ENCODE measurements at regions not wholly inside any gene's neighbourhood (a gene's known extent, or its start where the extent isn't known, plus 50 kb on each side); places are given as distances from the start of the nearest gene placed in this dataset.

GRCh38 chr1:243950166-243950565 is 100.1 kb upstream of the AKT3 start:
- no peaks in the 10 kb centered on the region for H3K36me3 ChIP-seq (ENCODE audit: control insufficient read depth, insufficient read depth, low read length)
- DNase-seq (ENCODE audit: low read depth): peak; percentile 44

GRCh38 chr1:243946946-243947345 is 96.9 kb upstream of the AKT3 start:
- peak; percentile 10 for TF ChIP-seq CTCF (IDR thresholded peaks at IDR 0.05; ENCODE audit: insufficient read depth, low read length, severe bottlenecking)
- Histone ChIP-seq H3K27me3 (ENCODE audit: control insufficient read depth, insufficient read depth, low read length) (no peaks in the 10 kb centered on the region), H3K4me3 (ENCODE audit: low read depth, low read length) (no peak overlapping the region), H3K36me3 (ENCODE audit: control insufficient read depth, insufficient read depth, low read length) (no peaks in the 10 kb centered on the region)
- FAIRE-seq: no peak
- DNase-seq (ENCODE audit: low read depth): no peak

More at GRCh38 chr1:243950166-243950565, 100.1 kb upstream of the AKT3 start:
- no peak for FAIRE-seq
- Histone ChIP-seq H3K27me3 (ENCODE audit: control insufficient read depth, insufficient read depth, low read length) (no peaks in the 10 kb centered on the region), H3K4me3 (ENCODE audit: low read depth, low read length) (no peak overlapping the region)
- TF ChIP-seq CTCF (IDR thresholded peaks at IDR 0.05; ENCODE audit: insufficient read depth, low read length, severe bottlenecking): no peak

- no peak for TF ChIP-seq CTCF (IDR thresholded peaks at IDR 0.05; ENCODE audit: insufficient read depth, low read length, severe bottlenecking)
- no peaks in the 10 kb centered on the region for H3K36me3 ChIP-seq (ENCODE audit: control insufficient read depth, insufficient read depth, low read length)
- FAIRE-seq (no peak), DNase-seq (ENCODE audit: low read depth) (no peak)
- no peaks in the 10 kb centered on the region for H3K27me3 ChIP-seq (ENCODE audit: control insufficient read depth, insufficient read depth, low read length)
- H3K4me3 ChIP-seq (ENCODE audit: low read depth, low read length): no peak overlapping the region
Measured at GRCh38 chr1:243946253-243946652, 96.2 kb upstream of the AKT3 start.

- DNase-seq (ENCODE audit: low read depth) (no peak), FAIRE-seq (no peak)
- Histone ChIP-seq H3K36me3 (ENCODE audit: control insufficient read depth, insufficient read depth, low read length) (no peaks in the 10 kb centered on the region), H3K4me3 (ENCODE audit: low read depth, low read length) (no peak overlapping the region), H3K27me3 (ENCODE audit: control insufficient read depth, insufficient read depth, low read length) (no peaks in the 10 kb centered on the region)
- no peak for TF ChIP-seq CTCF (IDR thresholded peaks at IDR 0.05; ENCODE audit: insufficient read depth, low read length, severe bottlenecking)
Measured at GRCh38 chr1:243945727-243946126, 95.7 kb upstream of the AKT3 start.

GRCh38 chr1:243944429-243945160 is 94.6 kb upstream of the AKT3 start:
- DNase-seq (ENCODE audit: low read depth): peak; percentile 96
- peak; percentile 36 for FAIRE-seq

More at GRCh38 chr1:243944429-243945160, 94.6 kb upstream of the AKT3 start:
- Histone ChIP-seq H3K4me3 (ENCODE audit: low read depth, low read length) (no peak overlapping the region), H3K27me3 (ENCODE audit: control insufficient read depth, insufficient read depth, low read length) (no peaks in the 10 kb centered on the region), H3K36me3 (ENCODE audit: control insufficient read depth, insufficient read depth, low read length) (no peaks in the 10 kb centered on the region)
- no peak for TF ChIP-seq CTCF (IDR thresholded peaks at IDR 0.05; ENCODE audit: insufficient read depth, low read length, severe bottlenecking)
